NCI-H82 (cell line): ENCODE measurements at regions not wholly inside any gene's neighbourhood (a gene's known extent, or its start where the extent isn't known, plus 50 kb on each side); places are given as distances from the start of the nearest gene placed in this dataset.
"Not testable (repeated sequence)": the region's sequence is repeated elsewhere in the genome, so short reads cannot be mapped to it uniquely, and the experiment has no call there.

Source experiments
- DNase-seq: peaks from one replicate; lab custom pipeline; 2025; lab: John Stamatoyannopoulos, UW

DNA sequence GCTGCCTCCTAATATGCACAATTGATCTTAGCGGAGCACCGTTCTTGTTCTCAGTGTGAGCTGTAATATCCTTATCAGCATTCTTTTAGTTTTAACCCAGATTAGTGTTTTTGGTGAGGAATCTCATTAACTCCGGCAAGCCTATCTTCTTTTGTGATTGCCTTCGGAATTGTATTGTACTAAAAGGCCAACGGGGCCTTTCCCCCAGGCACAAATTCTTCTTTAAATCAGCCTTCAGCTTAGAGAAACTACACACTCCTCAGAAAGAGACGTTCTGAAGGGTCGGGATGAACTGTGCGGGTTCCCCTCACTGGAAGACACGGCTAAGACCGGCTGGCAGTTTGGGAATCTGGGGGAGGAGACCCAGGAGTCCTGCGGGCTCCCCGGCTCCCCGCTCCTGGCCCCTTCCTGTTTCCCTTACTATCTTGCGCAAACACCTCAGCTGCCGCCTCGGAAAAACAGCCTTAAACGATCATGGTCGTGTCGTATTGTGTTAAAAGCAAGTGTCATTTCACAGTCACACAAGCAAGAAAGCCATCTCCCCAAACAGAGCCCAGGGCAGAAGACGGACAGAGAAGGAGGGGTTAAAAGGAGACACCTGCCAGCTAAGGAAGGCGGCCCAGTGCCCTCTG lies 353.1 kb upstream of the IRX2 start:
- no peak for DNase-seq

DNA sequence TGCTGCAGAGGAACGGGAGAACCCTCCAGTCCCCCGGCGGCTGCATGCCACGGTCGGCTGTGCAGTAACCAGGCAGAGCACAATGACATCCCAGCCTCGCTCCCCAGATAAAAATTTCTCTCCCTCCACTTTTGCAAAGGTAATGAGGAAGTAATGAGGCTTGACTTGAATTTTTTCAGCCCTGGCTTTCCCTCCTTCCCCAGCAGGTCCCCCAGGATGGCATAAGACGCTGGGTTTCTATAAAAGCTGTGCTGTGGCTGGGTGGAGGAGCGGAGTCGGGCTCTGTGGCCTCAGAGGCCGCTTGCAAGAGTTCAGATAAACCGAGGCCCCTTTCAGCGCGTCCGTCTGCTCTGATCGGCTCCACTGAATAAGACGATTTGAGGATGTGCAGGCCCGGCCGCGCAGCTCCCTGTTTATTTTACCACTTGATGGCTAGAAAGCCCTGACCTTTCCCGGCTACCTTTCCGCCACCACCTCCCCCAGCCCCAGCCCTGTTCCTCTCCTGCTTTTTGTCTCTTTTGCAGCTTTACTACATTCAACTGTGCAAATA lies 351.9 kb upstream of the IRX2 start:
- peak; percentile 11 for DNase-seq

DNA sequence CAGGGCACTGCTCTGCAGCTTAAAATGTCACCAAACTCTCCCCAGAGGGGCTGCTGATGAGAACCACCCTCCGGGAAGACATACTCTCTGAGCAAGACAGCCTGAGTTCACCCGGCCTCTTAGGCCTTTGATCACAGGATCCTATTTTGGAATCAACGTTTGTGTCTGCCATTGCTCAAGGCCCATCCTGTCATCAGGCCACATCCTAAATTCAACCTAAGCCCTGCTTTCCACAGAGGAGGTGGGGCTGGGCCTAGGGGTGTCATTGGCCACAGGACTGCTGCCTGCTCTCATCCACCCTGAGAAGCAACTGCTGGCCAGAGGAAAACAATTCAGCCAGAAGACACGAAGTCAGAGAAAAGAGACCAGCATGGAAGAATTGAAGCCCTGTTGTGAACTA lies 351.1 kb upstream of the IRX2 start:
- no peak for DNase-seq

DNA sequence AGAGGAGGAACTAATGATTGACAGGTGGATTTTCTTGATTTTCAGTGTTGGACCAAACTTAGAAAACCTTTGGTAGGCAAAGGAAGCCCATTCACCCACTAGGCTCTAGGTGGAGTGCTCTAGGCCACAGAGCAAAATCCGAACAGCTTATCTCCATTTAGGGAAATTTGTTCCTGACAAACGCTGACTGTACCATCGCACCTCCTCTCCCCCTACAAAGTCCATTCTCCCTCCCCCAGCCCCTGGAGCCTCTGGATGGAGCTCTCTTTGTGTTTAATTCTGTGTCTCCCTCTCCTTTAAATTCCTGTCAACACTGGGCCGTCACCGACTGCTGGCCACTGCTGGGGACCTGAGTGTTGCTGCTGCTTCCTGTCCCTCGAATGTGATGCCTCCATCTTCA lies 350.1 kb upstream of the IRX2 start:
- no peak for DNase-seq

DNA sequence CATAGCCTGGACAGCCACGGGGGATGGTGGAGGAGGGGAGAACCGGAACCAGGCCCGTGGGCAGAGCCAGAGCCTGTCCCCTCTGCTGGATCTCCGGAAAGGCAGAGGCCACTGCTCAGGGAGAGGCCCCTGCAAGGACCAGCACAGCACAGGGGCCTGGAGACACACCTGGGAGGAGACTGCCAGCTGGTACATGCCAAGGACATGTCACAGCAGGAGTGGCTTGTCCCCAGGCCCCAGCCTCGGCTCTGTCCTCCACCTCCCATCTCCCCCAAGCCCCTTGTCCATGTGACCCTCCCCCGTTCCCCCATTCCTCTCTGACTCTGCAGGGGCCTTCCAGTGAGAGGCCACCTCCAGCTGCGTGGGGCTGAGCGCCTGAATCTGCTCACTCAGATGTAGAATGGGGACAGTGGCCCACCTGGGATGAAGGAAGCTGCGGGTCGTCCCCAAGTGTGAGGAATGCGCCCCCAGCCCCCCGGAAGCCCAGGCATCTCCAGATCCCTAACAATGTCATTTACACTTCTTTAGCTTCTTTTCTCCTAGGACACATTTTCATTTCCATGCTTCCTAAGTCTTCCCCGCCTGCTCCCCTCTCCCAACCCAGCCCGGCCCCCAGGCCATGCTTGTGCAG lies 349.6 kb upstream of the IRX2 start:
- DNase-seq = no peak

DNA sequence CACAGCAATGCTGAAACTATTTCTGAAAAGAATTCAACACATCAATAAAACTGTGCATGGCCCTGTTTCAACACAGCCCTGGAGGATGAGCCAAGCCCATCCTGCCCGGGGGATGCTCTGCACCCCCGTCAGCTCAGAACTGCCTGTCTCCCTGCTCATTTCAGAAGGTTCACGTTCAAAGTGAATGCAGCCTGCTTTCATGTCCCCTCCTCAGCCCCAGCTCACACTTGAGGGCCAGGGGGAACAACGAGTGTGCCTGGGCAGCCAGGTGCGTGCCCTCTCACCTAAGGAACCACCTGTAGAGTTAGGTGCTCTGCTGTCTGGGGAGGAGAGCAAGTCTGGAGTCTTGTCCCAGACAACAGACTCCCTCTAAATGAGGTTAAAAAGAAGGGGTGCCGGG lies 348.5 kb upstream of the IRX2 start:
- DNase-seq = no peak

DNA sequence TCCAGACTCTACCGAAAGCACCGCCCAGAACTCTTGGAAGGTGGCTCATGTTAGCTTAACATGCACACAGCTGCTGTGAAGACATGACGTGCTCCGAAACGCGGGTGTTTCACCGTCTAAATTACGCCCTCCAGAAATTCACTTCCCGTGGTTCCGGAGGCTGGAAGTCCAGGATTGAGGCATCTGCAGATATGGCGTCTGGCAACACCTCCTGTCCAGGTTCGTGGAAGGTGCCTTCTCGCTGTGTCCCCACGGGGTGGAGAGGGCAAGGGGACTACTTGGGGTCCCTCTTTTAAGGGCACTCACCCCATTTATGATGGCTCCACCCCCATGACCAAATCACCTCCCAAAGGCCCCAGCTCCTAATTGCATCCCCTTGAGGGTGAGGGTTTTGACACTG lies 348.0 kb upstream of the IRX2 start:
- no peak for DNase-seq

DNA sequence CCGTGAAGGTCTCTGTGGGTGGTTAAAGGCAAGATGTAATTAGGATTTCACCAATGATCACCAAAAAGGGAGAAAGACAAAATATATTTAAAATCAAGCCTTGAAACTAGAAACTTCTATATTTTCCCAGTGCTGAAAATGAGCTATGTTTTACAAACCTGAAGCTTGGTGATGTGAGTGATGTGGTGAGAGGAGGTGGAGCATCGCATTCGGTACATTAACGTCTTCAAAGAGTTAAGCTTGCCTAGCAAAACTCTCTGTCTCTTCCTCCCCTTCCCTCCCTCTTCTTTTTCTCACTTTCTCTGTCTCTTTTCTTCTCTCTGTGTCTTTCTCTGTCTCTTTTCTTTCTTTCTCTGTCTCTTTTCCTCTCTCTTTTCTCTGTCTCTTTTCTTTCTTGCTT lies 347.3 kb upstream of the IRX2 start:
- no peak for DNase-seq

DNA sequence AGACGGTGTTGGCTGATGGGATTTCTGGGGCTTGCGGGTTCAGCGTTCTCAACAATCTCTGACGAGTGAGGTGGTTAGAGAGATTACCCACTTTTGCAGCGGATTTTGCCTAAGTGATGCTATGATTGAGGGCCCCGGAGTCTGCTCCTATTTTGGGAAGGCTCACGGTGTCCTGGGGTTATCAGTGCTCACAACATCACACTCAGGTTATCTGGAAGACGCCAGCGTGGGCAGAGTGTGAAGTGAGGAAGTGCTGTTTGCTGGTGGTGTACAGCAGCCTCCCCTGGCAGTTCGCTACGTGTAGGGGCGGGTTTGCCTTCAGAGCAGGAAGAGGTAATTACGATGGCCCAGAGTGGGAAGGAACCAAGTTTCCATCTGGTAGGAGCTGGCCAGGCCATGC lies 341.2 kb upstream of the IRX2 start:
- no peak for DNase-seq

DNA sequence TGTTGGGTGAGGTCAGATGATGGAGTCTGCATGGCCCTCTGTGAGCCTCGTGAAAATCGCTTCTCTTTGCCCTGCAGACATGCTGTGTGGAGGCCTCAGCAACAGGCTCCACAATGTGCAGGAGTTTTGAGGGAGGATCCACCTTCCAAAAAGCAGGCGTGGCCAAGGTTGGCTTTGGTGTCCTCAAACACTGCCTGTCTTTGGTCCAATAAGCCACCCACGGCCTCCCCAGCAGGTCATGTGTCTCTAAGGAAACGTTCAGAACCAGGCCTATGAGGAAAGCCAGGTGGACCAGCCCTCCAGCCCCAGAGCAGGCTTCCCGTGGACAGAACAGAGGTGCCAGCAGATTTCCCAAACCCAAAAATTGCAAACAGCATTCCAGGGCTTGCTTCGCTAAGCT lies 340.7 kb upstream of the IRX2 start:
- DNase-seq = no peak

DNA sequence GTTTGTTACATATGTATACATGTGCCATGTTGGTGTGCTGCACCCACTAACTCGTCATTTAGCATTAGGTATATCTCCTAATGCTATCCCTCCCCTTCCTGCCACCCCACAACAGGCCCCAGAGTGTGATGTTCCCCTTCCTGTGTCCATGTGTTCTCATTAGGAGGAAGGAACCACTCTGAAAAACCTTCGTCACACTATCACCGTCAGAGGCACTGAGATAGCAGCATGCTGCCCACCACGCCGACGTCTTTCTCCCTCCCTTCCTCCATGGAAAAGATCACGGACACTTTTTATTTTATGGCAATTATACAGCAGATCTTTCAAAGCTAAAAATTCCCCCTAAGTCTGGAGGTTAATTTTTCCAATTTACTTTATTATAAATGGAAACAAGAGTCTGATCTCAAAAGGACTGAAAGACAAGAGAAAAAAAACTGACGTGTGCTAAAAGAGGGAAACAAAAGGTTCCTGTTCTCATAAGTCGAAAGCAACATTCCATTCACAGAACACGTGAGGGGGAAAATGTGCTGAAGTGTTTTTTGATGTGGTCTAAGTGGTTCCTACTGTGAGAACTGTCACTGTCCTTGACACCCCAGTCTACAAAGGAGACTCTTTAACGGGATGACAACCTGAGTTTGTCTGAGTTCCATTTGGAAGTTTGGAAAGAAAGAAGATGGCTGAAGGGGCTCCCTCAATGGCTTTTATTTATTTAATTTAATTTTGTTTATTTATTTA lies 339.7 kb upstream of the IRX2 start:
- DNase-seq = no peak

DNA sequence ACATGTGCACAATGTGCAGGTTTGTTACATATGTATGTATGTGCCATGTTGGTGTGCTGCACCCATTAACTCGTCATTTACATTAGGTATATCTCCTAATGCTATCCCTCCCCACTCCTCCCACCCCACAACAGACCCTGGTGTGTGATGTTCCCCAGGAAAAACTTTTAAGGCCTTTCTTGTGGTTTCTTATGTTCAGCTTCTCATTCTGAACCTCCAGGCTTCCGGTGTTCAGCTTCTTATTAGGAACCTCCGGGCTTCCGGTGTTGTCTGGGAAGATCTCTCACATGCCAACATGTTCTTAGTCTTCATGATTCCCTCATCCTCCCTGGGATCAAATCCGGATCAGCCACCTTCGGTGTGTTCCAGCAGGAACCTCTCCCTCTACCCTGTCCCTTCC lies 338.8 kb upstream of the IRX2 start:
- not testable (repeated sequence) for DNase-seq

DNA sequence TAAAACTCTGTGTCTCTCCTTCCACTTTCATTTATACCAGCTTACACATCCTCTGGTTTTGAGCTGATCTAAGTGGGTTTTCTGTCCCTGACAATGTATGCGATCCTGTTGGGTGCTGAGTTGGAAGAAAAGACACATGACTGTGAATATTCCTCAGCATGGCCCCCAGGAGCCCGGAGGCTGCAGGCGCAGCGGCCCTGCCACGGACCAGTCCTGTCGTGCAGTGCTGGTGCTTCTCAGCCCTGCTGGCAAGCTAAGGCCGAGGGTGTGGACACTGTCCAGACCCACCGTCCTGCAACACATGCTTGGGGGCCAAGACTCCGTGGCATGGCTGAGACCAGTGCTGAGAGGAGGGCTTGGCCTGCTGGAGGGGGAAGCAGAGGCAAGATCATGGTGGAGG lies 328.9 kb upstream of the IRX2 start:
- DNase-seq = no peak

DNA sequence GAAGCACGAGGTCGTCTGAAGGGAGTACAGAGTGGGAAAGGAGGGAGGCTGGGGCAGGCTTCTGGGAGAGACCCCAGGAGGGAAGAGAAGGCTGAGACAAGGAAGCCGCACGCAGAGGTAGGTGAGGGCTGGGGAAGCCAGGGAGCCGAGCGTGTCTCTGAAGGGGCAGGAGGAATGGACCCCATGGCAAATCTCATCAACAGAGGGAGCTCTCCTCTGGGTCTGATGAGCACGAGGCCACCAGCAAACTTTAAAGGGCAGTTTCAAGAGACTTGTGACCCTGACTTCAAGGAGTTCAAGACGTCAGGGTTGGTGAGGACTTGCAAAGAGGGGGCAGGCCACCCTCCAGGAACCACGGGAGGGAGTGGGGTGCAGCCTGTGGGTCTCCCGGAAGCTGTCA lies 326.2 kb upstream of the IRX2 start:
- no peak for DNase-seq

DNA sequence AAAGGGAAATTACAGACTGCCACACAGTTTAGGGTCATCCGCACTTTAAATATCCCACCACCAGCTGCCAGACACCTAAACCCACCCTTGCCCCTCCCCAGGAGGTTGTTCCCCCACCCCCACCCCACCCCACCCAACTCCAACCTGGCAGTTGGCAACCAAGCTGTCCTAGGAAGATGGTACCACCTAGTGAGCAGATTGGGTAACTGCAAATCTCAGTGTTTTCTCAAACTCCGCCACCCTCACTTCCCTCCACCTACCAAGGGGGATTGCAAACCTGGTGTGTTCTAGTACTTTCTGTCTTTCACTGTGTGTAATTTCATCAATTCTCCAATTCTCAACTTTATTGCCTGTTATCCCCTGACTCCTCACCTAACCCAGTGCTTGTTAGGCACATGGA lies 323.8 kb upstream of the IRX2 start:
- no peak for DNase-seq

DNA sequence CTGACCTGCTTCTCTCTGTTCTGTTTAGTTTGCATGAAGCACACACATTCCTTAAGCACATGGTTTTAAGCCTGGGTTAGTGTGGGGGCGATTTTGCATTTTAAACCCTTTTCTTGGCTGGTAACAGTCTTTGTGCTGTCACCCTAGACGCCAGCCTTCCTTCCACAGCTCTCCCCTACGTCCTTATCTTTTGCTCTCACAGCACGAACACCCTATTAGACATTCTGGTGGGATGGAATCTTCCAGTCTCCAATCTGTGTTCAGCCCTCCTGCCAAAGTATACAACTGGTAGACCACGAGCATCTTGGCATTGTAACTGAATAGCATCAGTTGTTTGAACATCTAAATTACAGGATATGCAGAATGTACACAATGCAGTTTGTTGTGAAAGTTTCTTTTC lies 316.9 kb upstream of the IRX2 start:
- DNase-seq = no peak

DNA sequence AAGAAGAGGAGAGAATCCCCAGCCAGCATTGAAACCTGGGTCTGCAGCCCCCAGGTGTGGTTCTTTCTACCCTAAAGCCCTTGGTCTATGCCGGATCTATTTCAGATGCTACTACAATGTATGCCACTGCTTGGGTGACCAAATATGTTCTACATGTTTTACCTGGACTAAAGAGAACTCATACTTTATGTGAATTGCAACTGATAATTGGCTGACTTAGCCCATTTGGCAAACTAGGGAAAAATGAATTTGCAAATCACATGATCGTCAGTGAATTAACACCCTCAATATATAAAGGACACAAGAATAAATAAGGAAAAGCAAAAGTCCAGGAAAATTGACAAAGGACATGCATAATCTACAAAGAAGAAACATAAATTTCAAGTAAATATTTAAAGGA lies 308.8 kb upstream of the IRX2 start:
- no peak for DNase-seq

DNA sequence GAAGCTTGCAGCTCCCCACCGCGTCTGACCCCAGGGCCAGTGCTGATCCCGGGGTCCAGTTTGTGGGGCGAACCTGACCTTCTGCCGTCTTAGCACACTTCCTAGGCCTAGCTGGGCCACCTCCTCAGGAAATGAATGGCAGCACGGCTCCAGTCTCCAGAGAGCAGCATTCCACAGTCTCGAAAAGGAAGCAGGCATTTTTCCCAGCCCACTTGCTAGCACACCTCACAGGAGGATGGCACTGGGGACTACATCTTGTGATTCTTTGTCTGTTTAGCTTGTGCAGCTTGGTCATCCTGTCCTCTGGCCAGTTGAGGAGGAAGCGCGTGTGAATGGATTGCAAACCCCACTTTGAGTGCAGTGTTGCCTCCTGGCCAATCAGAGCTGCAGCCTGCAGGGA lies 308.0 kb upstream of the IRX2 start:
- no peak for DNase-seq

DNA sequence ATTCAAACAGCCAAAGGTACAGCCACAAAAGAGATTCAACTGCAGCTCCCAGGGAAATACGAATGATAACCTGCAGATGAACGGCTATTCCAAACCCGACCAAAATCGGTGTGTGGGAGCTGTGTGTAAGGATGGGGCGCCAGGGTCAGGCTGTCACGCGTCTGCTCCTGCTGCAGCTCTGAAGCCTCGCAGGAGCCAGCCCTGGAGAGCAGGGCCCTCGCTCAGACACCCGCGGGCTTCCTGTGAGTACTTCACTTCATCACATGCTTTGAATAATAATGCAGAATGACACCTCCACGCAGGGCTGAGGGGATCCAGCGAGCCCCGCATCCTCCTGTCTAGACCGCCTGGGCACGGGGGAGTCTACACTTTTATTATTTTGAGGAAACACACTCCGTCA lies 307.5 kb upstream of the IRX2 start:
- DNase-seq = no peak

DNA sequence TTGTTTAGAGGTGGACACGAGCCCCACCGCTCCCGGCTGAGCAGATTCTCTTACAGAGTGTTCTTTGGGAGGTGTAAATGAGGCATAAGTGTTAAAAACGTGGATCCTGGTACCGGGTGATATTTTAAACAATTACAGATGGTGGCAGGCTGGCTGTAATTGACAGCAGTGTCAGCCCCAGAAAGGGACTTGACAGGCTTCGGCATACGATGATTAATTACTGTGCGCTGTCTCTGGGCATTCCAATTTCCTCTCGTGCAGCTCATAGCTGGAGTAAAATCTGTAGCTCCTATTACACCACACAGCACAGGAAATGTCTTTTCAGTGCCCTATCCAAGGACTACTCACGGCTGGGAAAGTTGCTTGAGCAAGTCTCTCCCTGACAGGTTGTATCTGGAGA lies 305.4 kb upstream of the IRX2 start:
- DNase-seq = peak; percentile 5

DNA sequence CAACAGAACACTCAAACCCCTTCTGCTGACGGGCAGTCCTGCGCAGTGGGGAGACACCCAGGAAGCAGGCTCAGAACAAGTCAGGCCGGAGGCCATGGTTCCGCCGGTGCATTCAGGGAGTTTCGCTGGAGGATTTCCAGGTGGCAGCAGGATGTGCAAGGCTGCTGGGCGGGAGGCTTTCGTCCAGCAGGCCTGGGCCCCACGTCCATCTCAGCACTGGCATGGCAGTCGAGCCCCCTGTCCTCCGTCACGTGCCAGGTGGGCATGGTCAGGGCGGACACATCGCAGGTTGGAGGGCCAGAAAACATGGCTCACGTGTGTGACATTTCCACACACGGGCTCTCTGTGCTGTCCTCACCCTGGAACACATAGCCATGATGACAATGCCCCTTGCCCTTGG lies 299.9 kb upstream of the IRX2 start:
- no peak for DNase-seq

DNA sequence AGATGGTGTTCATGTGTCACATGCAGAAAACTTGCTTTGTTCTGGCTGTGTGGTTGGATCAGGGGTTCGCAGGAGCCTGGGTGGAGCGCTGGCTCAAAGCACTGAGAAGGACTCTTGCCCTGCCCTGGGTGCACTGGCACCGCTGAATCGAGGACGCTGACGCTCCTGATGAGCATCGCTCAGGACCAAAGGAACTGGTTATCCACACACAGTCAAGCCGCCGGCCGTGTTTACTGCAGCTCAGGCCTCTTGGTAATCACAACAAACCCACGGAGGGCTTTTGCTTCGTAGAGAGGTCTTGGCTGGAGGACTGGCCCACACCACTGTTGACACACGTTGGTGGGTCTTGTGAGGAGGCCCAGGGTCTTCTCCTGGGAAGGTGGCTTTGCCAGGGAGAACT lies 299.4 kb upstream of the IRX2 start:
- DNase-seq = no peak

DNA sequence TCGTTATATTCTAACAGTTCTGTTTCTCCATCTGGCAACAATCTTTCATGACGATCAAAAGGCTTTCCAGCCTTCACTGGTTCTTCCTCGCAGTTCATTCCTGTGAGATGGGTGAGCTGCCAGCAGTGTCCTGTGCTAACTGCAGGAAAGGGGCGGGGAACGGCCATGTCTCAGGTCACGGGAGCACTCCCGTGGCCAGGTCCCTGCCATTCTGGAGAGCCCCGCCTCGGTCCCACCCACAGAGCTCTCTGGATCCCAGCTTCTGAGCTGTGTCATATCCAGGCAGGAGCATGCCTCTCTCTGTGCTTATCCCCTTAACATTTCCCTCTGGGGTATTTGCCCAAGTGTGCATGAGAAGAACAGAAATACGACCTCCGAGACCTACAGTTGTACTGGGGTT lies 297.8 kb upstream of the IRX2 start:
- DNase-seq = no peak
